ENCODE measurements at regions not wholly inside any gene's neighbourhood (a gene's known extent, or its start where the extent isn't known, plus 50 kb on each side); places are given as distances from the start of the nearest gene placed in this dataset.

DNA sequence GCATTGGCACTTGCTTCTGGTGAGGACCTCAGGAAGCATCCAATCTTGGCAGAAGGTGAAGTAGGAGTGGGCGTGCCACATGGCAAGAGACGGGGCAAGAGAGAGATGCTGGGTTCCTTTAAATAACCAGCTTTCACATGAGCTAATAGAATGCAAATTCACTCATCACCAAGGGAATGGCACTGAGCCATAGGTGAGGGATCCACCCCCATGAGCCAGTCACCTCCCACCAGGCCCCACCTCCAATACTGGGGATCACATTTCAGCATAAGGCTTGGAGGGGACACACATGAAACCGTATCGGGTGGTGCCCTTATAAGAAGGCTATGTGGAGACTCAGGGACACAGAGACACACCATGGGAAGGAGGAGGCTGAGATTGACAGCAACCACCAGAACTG lies 140.0 kb upstream of the MSX1 start:
- no peak for TF ChIP-seq JUN (IDR thresholded peaks at IDR 0.05; ENCODE audit: borderline replicate concordance, low read depth, low read length)
- no peak for TF ChIP-seq JUN (CRISPR knock-in tag; IDR thresholded peaks at IDR 0.05; ENCODE audit: borderline replicate concordance)
- no peak for TF ChIP-seq CREM (IDR thresholded peaks at IDR 0.05; ENCODE audit: low read depth)
- TF ChIP-seq ZNF780A (CRISPR knock-in tag; IDR thresholded peaks at IDR 0.05): no peak
- TF ChIP-seq IRF2 (CRISPR knock-in tag; IDR thresholded peaks at IDR 0.05): no peak
- no peak for TF ChIP-seq ELF2 (CRISPR knock-in tag; IDR thresholded peaks at IDR 0.05)
- no peak for TF ChIP-seq NBN (IDR thresholded peaks at IDR 0.05; ENCODE audit: low read depth)
- TF ChIP-seq SLC30A9 (CRISPR knock-in tag; IDR thresholded peaks at IDR 0.05): no peak
- no peak for TF ChIP-seq PTRF (tag; IDR thresholded peaks at IDR 0.05)
- TF ChIP-seq, protein P1, sequence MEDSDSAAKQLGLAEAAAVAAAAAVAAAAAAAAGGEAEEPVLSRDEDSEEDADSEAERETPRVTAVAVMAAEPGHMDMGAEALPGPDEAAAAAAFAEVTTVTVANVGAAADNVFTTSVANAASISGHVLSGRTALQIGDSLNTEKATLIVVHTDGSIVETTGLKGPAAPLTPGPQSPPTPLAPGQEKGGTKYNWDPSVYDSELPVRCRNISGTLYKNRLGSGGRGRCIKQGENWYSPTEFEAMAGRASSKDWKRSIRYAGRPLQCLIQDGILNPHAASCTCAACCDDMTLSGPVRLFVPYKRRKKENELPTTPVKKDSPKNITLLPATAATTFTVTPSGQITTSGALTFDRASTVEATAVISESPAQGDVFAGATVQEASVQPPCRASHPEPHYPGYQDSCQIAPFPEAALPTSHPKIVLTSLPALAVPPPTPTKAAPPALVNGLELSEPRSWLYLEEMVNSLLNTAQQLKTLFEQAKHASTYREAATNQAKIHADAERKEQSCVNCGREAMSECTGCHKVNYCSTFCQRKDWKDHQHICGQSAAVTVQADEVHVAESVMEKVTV (CRISPR knock-in tag; IDR thresholded peaks at IDR 0.05): no peak
- TF ChIP-seq ZNF133 (CRISPR knock-in tag; IDR thresholded peaks at IDR 0.05): no peak
- TF ChIP-seq, protein P2, sequence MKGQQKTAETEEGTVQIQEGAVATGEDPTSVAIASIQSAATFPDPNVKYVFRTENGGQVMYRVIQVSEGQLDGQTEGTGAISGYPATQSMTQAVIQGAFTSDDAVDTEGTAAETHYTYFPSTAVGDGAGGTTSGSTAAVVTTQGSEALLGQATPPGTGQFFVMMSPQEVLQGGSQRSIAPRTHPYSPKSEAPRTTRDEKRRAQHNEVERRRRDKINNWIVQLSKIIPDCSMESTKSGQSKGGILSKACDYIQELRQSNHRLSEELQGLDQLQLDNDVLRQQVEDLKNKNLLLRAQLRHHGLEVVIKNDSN (CRISPR knock-in tag; IDR thresholded peaks at IDR 0.05): no peak
- TF ChIP-seq ZNF57 (CRISPR knock-in tag; IDR thresholded peaks at IDR 0.05): no peak
- TF ChIP-seq, protein P3, sequence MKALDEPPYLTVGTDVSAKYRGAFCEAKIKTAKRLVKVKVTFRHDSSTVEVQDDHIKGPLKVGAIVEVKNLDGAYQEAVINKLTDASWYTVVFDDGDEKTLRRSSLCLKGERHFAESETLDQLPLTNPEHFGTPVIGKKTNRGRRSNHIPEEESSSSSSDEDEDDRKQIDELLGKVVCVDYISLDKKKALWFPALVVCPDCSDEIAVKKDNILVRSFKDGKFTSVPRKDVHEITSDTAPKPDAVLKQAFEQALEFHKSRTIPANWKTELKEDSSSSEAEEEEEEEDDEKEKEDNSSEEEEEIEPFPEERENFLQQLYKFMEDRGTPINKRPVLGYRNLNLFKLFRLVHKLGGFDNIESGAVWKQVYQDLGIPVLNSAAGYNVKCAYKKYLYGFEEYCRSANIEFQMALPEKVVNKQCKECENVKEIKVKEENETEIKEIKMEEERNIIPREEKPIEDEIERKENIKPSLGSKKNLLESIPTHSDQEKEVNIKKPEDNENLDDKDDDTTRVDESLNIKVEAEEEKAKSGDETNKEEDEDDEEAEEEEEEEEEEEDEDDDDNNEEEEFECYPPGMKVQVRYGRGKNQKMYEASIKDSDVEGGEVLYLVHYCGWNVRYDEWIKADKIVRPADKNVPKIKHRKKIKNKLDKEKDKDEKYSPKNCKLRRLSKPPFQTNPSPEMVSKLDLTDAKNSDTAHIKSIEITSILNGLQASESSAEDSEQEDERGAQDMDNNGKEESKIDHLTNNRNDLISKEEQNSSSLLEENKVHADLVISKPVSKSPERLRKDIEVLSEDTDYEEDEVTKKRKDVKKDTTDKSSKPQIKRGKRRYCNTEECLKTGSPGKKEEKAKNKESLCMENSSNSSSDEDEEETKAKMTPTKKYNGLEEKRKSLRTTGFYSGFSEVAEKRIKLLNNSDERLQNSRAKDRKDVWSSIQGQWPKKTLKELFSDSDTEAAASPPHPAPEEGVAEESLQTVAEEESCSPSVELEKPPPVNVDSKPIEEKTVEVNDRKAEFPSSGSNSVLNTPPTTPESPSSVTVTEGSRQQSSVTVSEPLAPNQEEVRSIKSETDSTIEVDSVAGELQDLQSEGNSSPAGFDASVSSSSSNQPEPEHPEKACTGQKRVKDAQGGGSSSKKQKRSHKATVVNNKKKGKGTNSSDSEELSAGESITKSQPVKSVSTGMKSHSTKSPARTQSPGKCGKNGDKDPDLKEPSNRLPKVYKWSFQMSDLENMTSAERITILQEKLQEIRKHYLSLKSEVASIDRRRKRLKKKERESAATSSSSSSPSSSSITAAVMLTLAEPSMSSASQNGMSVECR (CRISPR knock-in tag; IDR thresholded peaks at IDR 0.05): no peak
- TF ChIP-seq TAF7 (tag; IDR thresholded peaks at IDR 0.05): no peak
- no peak for TF ChIP-seq ZNF224 (CRISPR knock-in tag; IDR thresholded peaks at IDR 0.05)
- no peak overlapping the region for H2AFZ ChIP-seq (ENCODE audit: low read depth, low read length)
- ATAC-seq: no peak
- DNase-seq (ENCODE audit: extremely low read depth in 1 of 4, low spot score in 3 of 4): no peak
- no peaks in the 10 kb centered on the region for H3K79me2 ChIP-seq (ENCODE audit: control insufficient read depth, insufficient read depth, low read length)
- no peak for FAIRE-seq
- no peak overlapping the region for H3K4me3 ChIP-seq
- CTCF ChIA-PET (ENCODE audit: low intra/inter-chr PET ratio): no interaction called here
- intact Hi-C loops (cut with micrococcal nuclease): no loop called here
- H3K36me3 ChIP-seq (ENCODE audit: control insufficient read depth, insufficient read depth, low read length): no peaks in the 10 kb centered on the region
- H3K27me3 ChIP-seq (ENCODE audit: control insufficient read depth in 2 of 2, insufficient read depth in 2 of 2, low read length in 2 of 2): peaks cover 0 to 8% of the 10 kb centered on the region in 2 experiments; a peak in 2 of 5 replicates
- H3K9me1 ChIP-seq (ENCODE audit: control insufficient read depth, insufficient read depth, low read length): no peaks in the 10 kb centered on the region
- H4K20me1 ChIP-seq (replicated peaks; ENCODE audit: control insufficient read depth, insufficient read depth, low read length): no peaks in the 10 kb centered on the region
- POLR2A ChIA-PET: no interaction called here
- no peak overlapping the region for H3K27ac ChIP-seq (ENCODE audit: extremely low read depth, low read depth, low read length)
- 0% methylated on average over 4 of the region's 4 CpGs for WGBS (ENCODE audit: insufficient coverage, low coverage, missing lambda C conversion rate)
- H3K9ac ChIP-seq (ENCODE audit: insufficient read depth in 1 of 2, low read depth in 2 of 2, low read length in 2 of 2): no peak overlapping the region
- in situ Hi-C loops (cut with MboI): no loop called here
- no peak overlapping the region for H3K4me2 ChIP-seq (ENCODE audit: insufficient read depth, low read length)
- no TSS peak for BruUV-seq (replicated peaks)
- no peaks in the 10 kb centered on the region for H3K9me3 ChIP-seq (replicated peaks; ENCODE audit: control insufficient read depth, insufficient read depth, low read depth, low read length)
- no peaks in the 10 kb centered on the region for H3K4me1 ChIP-seq (replicated peaks in 1 of 2; ENCODE audit: control insufficient read depth in 2 of 2, insufficient read depth in 2 of 2, low read length in 2 of 2)

All from K562 (cell line).